Left lung (tissue), 4 donors: ENCODE measurements at regions not wholly inside any gene's neighbourhood (a gene's known extent, or its start where the extent isn't known, plus 50 kb on each side); places are given as distances from the start of the nearest gene placed in this dataset.

Experiments
- ATAC-seq: fragments of 200-7000 bp; cut with Tn5 transposase; one replicate; pipeline ENCODE4 v1.9.1; 2020; ENCODE audit warnings: moderate library complexity
- DNase-seq, 4 donors: peaks; one replicate each; pipeline ENCODE4 v3.0.0-alpha.2; 2013 to 2020
- H3K27ac ChIP-seq, 2 donors: fragments of 200-600 bp; sonication (generic) in 1 of 2; one replicate each; pipeline versions ENCODE4 v1.5.0 to v1.8.0; 2020 to 2021
- H3K27me3 ChIP-seq, 2 donors: fragments of 200-600 bp; sonication (generic) in 1 of 2; one replicate each; pipeline versions ENCODE4 v1.5.0 to v1.8.0; 2020 to 2021
- H3K36me3 ChIP-seq, 2 donors: fragments of 200-600 bp; sonication (generic) in 1 of 2; one replicate each; pipeline versions ENCODE4 v1.5.0 to v1.8.0; 2020 to 2021
- H3K4me1 ChIP-seq, 2 donors: fragments of 200-600 bp; one replicate each; pipeline ENCODE4 v1.8.0; 2021
- H3K4me3 ChIP-seq, 2 donors: fragments of 200-600 bp; sonication (generic) in 1 of 2; one replicate each; pipeline versions ENCODE4 v1.5.0 to v1.8.0; 2020 to 2021; ENCODE audit warnings: mild to moderate bottlenecking in 1 of 2
- H3K9me3 ChIP-seq, 2 donors: fragments of 200-600 bp; sonication (generic) in 1 of 2; one replicate each; pipeline versions ENCODE4 v1.5.0 to v1.8.0; 2020 to 2021
- CTCF ChIP-seq, 2 donors: fragments of 200-600 bp; sonication (generic) in 1 of 2; IDR thresholded peaks; one replicate each; pipeline versions ENCODE4 v1.5.0 to v1.8.0; 2021; ENCODE audit warnings: antibody characterized with exemption in 2 of 2
- intact Hi-C, 2 donors: fragments of 100-400 bp; cut with DNase I; formaldehyde crosslinking; loops; one replicate each; pipeline versions ENCODE4 v1.11.2 to v1.14.2; 2022
- donor health status: DM: no; HTN: yes; CAD: no.
- donor health status: DM: no; HTN: no; CAD: no.

GRCh38 chr17:59506894-59507726, 58.3 kb upstream of the DHX40 start:
- no peak for ATAC-seq
- intact Hi-C loops, result no loop called here
- no peaks in the 10 kb centered on the region for H3K9me3 ChIP-seq
- no peaks in the 10 kb centered on the region for H3K27me3 ChIP-seq
- no peaks in the 10 kb centered on the region for H3K4me1 ChIP-seq
- H3K4me3 ChIP-seq, result no peak overlapping the region
- DNase-seq, result no peak
- H3K27ac ChIP-seq, result no peak overlapping the region
- no peak for TF ChIP-seq CTCF (IDR thresholded peaks at IDR 0.05)
- no peaks in the 10 kb centered on the region for H3K36me3 ChIP-seq

- ATAC-seq (no peak), DNase-seq (no peak)
- Histone ChIP-seq H3K4me1 (peaks cover 3 to 12% of the 10 kb centered on the region in 2 donors), H3K9me3 (no peaks in the 10 kb centered on the region), H3K27ac (no peak overlapping the region), H3K4me3 (no peak overlapping the region), H3K36me3 (no peaks in the 10 kb centered on the region), H3K27me3 (no peaks in the 10 kb centered on the region)
- intact Hi-C loops, result no loop called here
- TF ChIP-seq CTCF (IDR thresholded peaks at IDR 0.05), result no peak
Observed at GRCh38 chr17:59508999-59509625, 56.3 kb upstream of the DHX40 start.

GRCh38 chr17:59510611-59511010, 54.8 kb upstream of the DHX40 start:
- intact Hi-C loops, result no loop called here
- ATAC-seq (no peak), DNase-seq (no peak)
- H3K4me1 ChIP-seq, result peaks cover 3 to 26% of the 10 kb centered on the region in 2 donors
- H3K9me3 ChIP-seq, result no peaks in the 10 kb centered on the region
- H3K27ac ChIP-seq, result no peak overlapping the region
- no peak overlapping the region for H3K4me3 ChIP-seq
- H3K27me3 ChIP-seq, result no peaks in the 10 kb centered on the region
- TF ChIP-seq CTCF (IDR thresholded peaks at IDR 0.05), result no peak
- H3K36me3 ChIP-seq, result no peaks in the 10 kb centered on the region

- H3K9me3 ChIP-seq, result no peaks in the 10 kb centered on the region
- intact Hi-C loops, result no loop called here
- H3K27ac ChIP-seq, result no peak overlapping the region
- peaks cover 3 to 26% of the 10 kb centered on the region in 2 donors for H3K4me1 ChIP-seq
- DNase-seq (no peak), ATAC-seq (no peak)
- H3K27me3 ChIP-seq, result no peaks in the 10 kb centered on the region
- no peak for TF ChIP-seq CTCF (IDR thresholded peaks at IDR 0.05)
- no peak overlapping the region for H3K4me3 ChIP-seq
- H3K36me3 ChIP-seq, result no peaks in the 10 kb centered on the region
Observed at GRCh38 chr17:59511726-59512125, 53.7 kb upstream of the DHX40 start.

- intact Hi-C loops, result no loop called here
- TF ChIP-seq CTCF (IDR thresholded peaks at IDR 0.05), result no peak
- Histone ChIP-seq H3K36me3 (no peaks in the 10 kb centered on the region), H3K4me1 (peaks cover 3 to 26% of the 10 kb centered on the region in 2 donors), H3K4me3 (no peak overlapping the region), H3K27me3 (no peaks in the 10 kb centered on the region), H3K9me3 (no peaks in the 10 kb centered on the region), H3K27ac (no peak overlapping the region)
- ATAC-seq, result no peak
- DNase-seq, result no peak
Observed at GRCh38 chr17:59512844-59513385, 52.5 kb upstream of the DHX40 start.
